Heart left ventricle (tissue), 16 donors: ENCODE measurements at regions not wholly inside any gene's neighbourhood (a gene's known extent, or its start where the extent isn't known, plus 50 kb on each side); places are given as distances from the start of the nearest gene placed in this dataset.

Experiments used
- ATAC-seq, 4 donors: fragments of 200-7000 bp; cut with Tn5 transposase; one replicate each; pipeline ENCODE4 v1.9.1; 2020 to 2022; ENCODE audit warnings: moderate library complexity in 4 of 4, mild to moderate bottlenecking in 3 of 4, moderate number of reproducible peaks in 1 of 4
- DNase-seq, 5 donors: peaks; one replicate each; pipeline ENCODE4 v3.0.0-alpha.2; 2020
- H3K27ac ChIP-seq, 12 donors: fragments of 200-600 bp; sonication (generic) in 4 of 12; one replicate each; pipeline versions ENCODE4 v1.5.0 to v1.8.0; 2016 to 2022; ENCODE audit warnings: mild to moderate bottlenecking in 2 of 12
- H3K27me3 ChIP-seq, 9 donors: fragments of 200-600 bp; sonication (generic) in 2 of 9; one replicate each; pipeline versions ENCODE4 v1.5.1 to v1.8.0; 2016 to 2022; ENCODE audit warnings: mild to moderate bottlenecking in 3 of 9
- H3K36me3 ChIP-seq, 9 donors: fragments of 200-600 bp; sonication (generic) in 2 of 9; one replicate each; pipeline versions ENCODE4 v1.5.0 to v1.8.0; 2018 to 2022; ENCODE audit warnings: mild to moderate bottlenecking in 2 of 9
- H3K4me1 ChIP-seq, 12 donors: fragments of 200-600 bp; sonication (generic) in 4 of 12; one replicate each; pipeline versions ENCODE4 v1.5.0 to v1.8.0; 2016 to 2022; ENCODE audit warnings: mild to moderate bottlenecking in 3 of 12
- H3K4me3 ChIP-seq, 12 donors: fragments of 200-600 bp; sonication (generic) in 4 of 12; one replicate each; pipeline versions ENCODE4 v1.5.0 to v1.8.0; 2017 to 2022; ENCODE audit warnings: mild to moderate bottlenecking in 9 of 12, moderate library complexity in 4 of 12
- H3K9me3 ChIP-seq, 12 donors: fragments of 200-600 bp; sonication (generic) in 4 of 12; one replicate each; pipeline versions ENCODE4 v1.5.0 to v1.8.0; 2016 to 2022; ENCODE audit warnings: mild to moderate bottlenecking in 1 of 12
- CTCF ChIP-seq, 12 donors: fragments of 200-600 bp; sonication (generic) in 4 of 12; IDR thresholded peaks; one replicate each; pipeline versions ENCODE4 v1.5.0 to v1.8.0; 2018 to 2022; ENCODE audit warnings: antibody characterized with exemption in 12 of 12, mild to moderate bottlenecking in 5 of 12
- POLR2A ChIP-seq, 2 donors: fragments of 450-650 bp; IDR thresholded peaks; one replicate each; pipeline ENCODE4 v1.6.1; 2017; ENCODE audit warnings: antibody characterized with exemption in 2 of 2, mild to moderate bottlenecking in 2 of 2, moderate library complexity in 2 of 2
- WGBS, 4 donors: extraction: QIAGEN DNeasy Blood & Tissue Kit in 2 of 4; methylation state at CpG; one replicate each; pipeline versions ENCODE4 v1.1.5 to v1.1.7; 2013 to 2018; 5-methylcytosine and 5-hydroxymethylcytosine counted together
- intact Hi-C, 10 donors: fragments of 100-400 bp; cut with DNase I; formaldehyde crosslinking; loops; one replicate each; pipeline versions ENCODE4 v1.11.1 to v1.14.2; 2022
- donor health status: ischemic (EF 13 %, LVEDD 7.1; RV severe dilation, severe dysfunction).
- donor health status: healthy with polysubstance abuse.
- donor health status: DM: no; HTN: yes; CAD: no.
- donor health status: DM: no; HTN: no; CAD: no.
- donor health status: ischemic (EF 25% LVEDD 6.9; RV normal size, moderate dysfunction).
- donor health status: ischemic (EF 25% LVEDD 5.7; RV mildly dilated, moderate dysfunction).
- donor health status: healthy.
- donor health status: DM: yes; HTN: yes; CAD: no.
- donor health status: ischemic (EF 35%, LVEDD 5.7; RV mildly dilated, moderate dysfunction).
- donor health status: nonischemic (EF 11% LVEDD 7.7; RV severe dilation, severe dysfunction).
- donor health status: DM: yes; HTN: yes; CAD: no.
- donor health status: PGD.
- donor health status: ischemic (EF 29% LVEDD 5.4; RV normal size, mild dysfunction).
- donor health status: nonischemic (EF 23%, LVEDD 6.1; RV moderate dilation, normal function).

GRCh38 chr1:79204779-79205479 is 198.4 kb upstream of the ADGRL4 start:
- H3K4me1 ChIP-seq = no peaks in the 10 kb centered on the region
- no peaks in the 10 kb centered on the region for H3K36me3 ChIP-seq
- 62 to 70% (median 67%) methylated on average over 4 of the region's 4 CpGs for WGBS, 4 donors
- no peaks in the 10 kb centered on the region for H3K9me3 ChIP-seq
- TF ChIP-seq CTCF (IDR thresholded peaks at IDR 0.05) (no peak), POLR2A (IDR thresholded peaks at IDR 0.05) (no peak)
- no peak overlapping the region for H3K4me3 ChIP-seq
- no peak overlapping the region for H3K27ac ChIP-seq
- H3K27me3 ChIP-seq = no peaks in the 10 kb centered on the region
- DNase-seq (no peak), ATAC-seq (no peak)
- intact Hi-C loops = no loop called here

GRCh38 chr1:79198832-79199231 is 192.3 kb upstream of the ADGRL4 start:
- 1 to 78% (median 38%) methylated on average over 2 of the region's 2 CpGs for WGBS, 4 donors

GRCh38 chr1:79197421-79197820 is 190.9 kb upstream of the ADGRL4 start:
- DNase-seq (no peak), ATAC-seq (no peak)
- H3K4me1 ChIP-seq = peaks cover 0 to 10% (median 0%) of the 10 kb centered on the region in 12 donors
- intact Hi-C loops = loop anchor here in 9 of 10 donors (1.0 to 10.0 kb wide), 6 partner anchors 193 to 360 kb away; partner anchors contain the start of gene ADGRL4 (in 1 of the 9)
- H3K27me3 ChIP-seq = no peaks in the 10 kb centered on the region
- no peaks in the 10 kb centered on the region for H3K36me3 ChIP-seq
- TF ChIP-seq POLR2A (IDR thresholded peaks at IDR 0.05) (no peak), CTCF (IDR thresholded peaks at IDR 0.05) (peak; percentile 12 to 66 (median 47))
- no peak overlapping the region for H3K4me3 ChIP-seq
- WGBS, 4 donors = 50 to 69% (median 59%) methylated on average over 2 of the region's 2 CpGs
- no peaks in the 10 kb centered on the region for H3K9me3 ChIP-seq
- H3K27ac ChIP-seq = no peak overlapping the region

More at GRCh38 chr1:79198832-79199231, 192.3 kb upstream of the ADGRL4 start:
- H3K9me3 ChIP-seq = no peaks in the 10 kb centered on the region
- no peak overlapping the region for H3K27ac ChIP-seq
- ATAC-seq = no peak
- H3K27me3 ChIP-seq = no peaks in the 10 kb centered on the region
- no peak for DNase-seq
- H3K4me1 ChIP-seq = peaks cover 0 to under 1% (median 0%) of the 10 kb centered on the region in 12 donors
- intact Hi-C loops = loop anchor here in 5 of 10 donors (5.0 to 10.0 kb wide), 3 partner anchors 194 to 362 kb away; partner anchors contain the start of gene ADGRL4 (in 1 of the 5)
- H3K4me3 ChIP-seq = no peak overlapping the region
- no peaks in the 10 kb centered on the region for H3K36me3 ChIP-seq
- TF ChIP-seq CTCF (IDR thresholded peaks at IDR 0.05) = no peak
- no peak for TF ChIP-seq POLR2A (IDR thresholded peaks at IDR 0.05)

- DNase-seq (no peak), ATAC-seq (no peak)
- Histone ChIP-seq H3K4me1 (peaks cover 0 to 10% (median 0%) of the 10 kb centered on the region in 12 donors), H3K36me3 (no peaks in the 10 kb centered on the region), H3K4me3 (no peak overlapping the region), H3K9me3 (no peaks in the 10 kb centered on the region), H3K27ac (no peak overlapping the region), H3K27me3 (no peaks in the 10 kb centered on the region)
- intact Hi-C loops = loop anchor here in 8 of 10 donors (2.0 to 10.0 kb wide), 5 partner anchors 191 to 359 kb away; partner anchors contain the start of gene ADGRL4 (in 1 of the 8)
- WGBS, 4 donors = 82 to 87% (median 87%) methylated on average over 2 of the region's 2 CpGs
- TF ChIP-seq POLR2A (IDR thresholded peaks at IDR 0.05) (no peak), CTCF (IDR thresholded peaks at IDR 0.05) (no peak)
Observed at GRCh38 chr1:79196211-79196610, 189.7 kb upstream of the ADGRL4 start.
